ENCODE measurements at regions not wholly inside any gene's neighbourhood (a gene's known extent, or its start where the extent isn't known, plus 50 kb on each side); places are given as distances from the start of the nearest gene placed in this dataset.

DNA sequence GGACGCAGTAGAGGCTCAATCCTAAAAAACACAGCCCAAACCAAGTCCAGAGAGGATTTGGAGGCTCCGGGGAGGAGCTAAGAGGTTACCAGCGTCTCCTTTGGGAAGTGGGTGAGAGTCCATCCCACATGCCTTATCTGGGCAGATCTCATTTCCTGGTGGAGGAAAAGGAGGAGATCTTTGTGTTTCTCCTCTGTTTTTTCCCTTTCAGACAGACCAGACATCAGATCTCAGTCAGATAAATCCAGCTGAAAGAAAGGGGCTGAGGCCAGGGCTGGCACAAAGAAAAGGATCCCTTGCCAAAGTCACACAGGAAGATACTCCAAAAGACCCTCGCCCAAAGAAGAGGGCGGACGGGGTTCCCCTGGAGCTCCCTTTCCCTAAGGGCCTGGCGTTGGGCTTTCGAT, 58.3 kb upstream of the COMTD1 start:
- DNase-seq = no peak

DNA sequence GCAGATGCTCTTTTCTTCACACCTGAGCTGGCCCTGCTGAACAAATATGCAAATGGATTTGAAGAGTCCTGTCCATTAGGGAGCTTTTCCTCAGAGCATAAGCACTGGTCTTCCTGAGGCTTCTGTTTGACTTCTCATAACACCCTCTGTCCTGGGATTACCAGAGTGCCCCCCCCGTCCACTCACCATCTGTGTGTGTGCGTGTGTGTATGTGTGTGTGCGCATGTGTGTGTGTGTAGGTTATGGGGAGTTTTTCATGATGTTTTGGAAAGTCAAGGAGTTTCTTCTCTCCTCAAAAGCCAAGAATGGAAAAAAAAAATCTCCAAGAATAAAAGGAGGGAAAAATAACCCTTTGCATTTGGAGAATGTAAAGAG, 57.7 kb upstream of the COMTD1 start:
- no peak for DNase-seq

DNA sequence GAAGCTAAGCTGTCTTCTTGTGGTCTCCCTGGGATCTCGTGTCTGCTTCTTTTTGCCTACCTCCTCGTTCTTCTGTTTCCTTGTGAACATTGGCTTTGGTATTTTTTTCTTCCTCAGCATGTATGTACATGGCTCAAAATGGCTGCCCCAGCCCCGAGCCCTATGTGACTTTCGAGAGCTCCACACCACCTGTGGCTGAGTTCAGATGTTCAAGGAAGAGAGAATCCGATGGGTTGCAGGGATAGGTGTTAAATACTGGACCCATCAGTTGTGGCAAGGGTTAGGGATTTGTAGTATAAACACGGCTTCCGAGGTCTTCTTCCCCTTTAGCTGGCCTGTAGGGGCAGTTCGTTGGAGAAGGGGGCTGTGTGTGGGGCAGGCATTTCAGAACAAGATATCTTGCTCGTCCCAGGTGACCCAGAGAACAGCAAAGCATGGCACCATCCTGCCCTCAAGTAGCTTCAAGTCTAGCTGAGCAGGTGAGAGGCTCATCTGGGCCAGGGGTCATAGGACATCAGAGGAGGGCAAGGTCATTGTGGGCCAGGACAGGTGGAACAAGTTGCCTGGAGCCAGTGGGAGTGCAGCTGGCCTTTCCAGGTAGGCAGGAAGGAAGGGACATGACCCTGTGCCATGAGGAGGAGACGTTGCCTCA, 57.2 kb upstream of the COMTD1 start:
- no peak for DNase-seq

DNA sequence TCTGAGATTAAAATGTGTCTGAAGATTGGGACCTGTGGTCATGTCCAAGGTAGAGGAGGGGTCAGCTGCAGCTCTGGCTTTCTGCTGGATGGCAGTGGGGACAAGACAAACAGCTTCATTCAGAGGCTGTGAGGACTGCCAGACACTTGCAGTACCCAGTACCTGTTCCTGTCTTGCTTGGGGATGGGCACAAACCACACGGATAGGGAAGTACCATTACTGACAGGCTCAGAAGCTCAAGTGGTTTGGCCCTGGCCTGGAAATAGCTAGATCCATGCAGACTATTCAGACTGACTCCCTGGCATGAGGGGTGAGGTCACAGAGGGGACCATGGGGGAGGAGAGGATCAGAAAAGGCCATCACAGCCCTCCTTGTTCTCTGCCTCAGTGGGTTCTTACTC, 56.0 kb upstream of the COMTD1 start:
- no peak for DNase-seq

DNA sequence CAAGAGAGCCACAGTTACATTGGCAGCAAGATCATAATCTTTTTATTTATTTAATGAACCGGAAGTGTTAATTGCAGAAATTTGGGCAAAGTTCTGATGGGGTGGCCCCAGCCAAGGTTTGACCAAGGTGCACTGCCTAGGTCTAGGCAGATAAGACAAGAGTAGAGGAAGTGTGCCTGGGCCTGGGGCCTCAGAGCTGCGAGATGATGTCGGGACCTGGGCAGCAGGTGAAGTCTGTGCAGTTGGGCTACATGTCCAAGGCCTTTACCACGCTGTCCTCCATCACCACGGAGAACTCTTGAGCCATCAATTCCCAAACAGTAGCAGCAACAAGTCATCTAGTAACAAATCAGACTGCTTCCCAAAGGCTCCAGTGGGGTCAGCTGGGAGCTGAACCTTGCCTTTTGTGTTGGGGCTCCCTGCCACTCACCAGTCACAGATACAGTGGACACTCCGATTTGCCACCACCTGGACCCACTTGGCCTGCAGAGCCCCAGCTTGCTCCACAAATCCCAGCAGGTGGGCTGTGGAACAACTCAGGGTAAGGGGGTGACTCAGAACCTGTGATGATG, 52.5 kb upstream of the COMTD1 start:
- DNase-seq = no peak

DNA sequence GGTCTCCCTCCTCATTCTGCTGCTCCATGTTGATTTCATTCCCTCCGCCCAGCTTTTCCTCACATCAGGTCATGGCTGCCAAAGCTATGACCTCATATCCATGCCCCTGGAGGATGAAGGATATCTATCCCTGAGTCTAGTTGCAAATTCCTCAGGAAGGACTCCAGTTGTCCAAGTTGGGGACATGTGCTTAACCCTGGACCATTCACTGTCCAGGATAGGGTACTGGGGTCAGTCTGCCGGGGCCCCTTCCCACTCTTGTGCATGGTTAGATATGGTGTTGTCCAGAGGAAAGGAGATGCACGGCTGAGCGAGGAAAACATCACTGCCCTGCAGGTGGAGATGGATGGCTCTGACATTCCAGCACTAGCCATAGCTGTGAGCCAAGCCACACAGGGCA, 51.9 kb upstream of the COMTD1 start:
- DNase-seq = no peak

DNA sequence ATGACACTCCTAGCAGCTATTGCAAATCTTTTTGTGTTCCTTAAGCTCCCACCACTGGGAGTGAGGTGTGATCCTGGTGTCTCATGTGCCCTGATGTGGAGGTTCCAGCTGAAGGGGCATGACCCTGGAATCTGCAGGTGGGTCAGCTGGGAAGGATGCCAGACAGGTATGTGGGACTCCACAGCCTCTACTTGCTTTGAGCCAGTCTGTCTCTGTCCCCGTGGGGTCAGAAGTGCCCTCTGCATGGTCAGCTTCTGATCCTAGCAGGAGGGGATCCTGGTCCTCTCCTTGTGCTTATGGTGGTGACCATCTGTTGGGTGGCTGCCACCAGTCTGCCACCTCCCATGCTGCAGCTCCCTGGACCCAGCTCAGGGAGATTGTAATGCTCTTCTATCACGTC, 51.1 kb upstream of the COMTD1 start:
- DNase-seq = no peak
